Astrocyte (in vitro differentiated cells and primary cell): ENCODE measurements at regions not wholly inside any gene's neighbourhood (a gene's known extent, or its start where the extent isn't known, plus 50 kb on each side); places are given as distances from the start of the nearest gene placed in this dataset.
A peak's percentile ranks its signal among the peaks of the same experiment; 100 is the strongest.

Experiments used
- DNase-seq: peaks from one replicate; pipeline ENCODE4 v3.0.0-alpha.2; 2010; ENCODE audit warnings: low read depth
- FAIRE-seq: peaks from 2 replicates; lab custom pipeline; 2011; peaks lifted over from hg19 to GRCh38; lab: Jason Lieb, UNC
- H2AFZ ChIP-seq: 2 replicates; pipeline ENCODE4 v1.6.0; 2012; ENCODE audit warnings: low read depth, low read length, inconsistent platforms
- H3K27ac ChIP-seq: 2 replicates; pipeline ENCODE4 v1.5.1; 2011; ENCODE audit warnings: low read depth, low read length, inconsistent platforms
- H3K27me3 ChIP-seq: 2 replicates; pipeline ENCODE4 v1.6.0; 2011; ENCODE audit warnings: low read length, inconsistent platforms; ENCODE audit not compliant: insufficient read depth
- H3K36me3 ChIP-seq: 2 replicates; pipeline ENCODE4 v1.5.1; 2011; ENCODE audit warnings: low read length, inconsistent platforms; ENCODE audit not compliant: insufficient read depth
- H3K4me1 ChIP-seq: 2 replicates; pipeline ENCODE4 v1.5.1; 2011; ENCODE audit warnings: low read length, inconsistent platforms; ENCODE audit not compliant: insufficient read depth
- H3K4me2 ChIP-seq: 2 replicates; pipeline ENCODE4 v1.6.0; 2012; ENCODE audit warnings: low read length, inconsistent platforms
- H3K4me3 ChIP-seq: 2 replicates; pipeline ENCODE4 v1.5.1; 2011; ENCODE audit warnings: low read depth, mild to moderate bottlenecking, low read length, inconsistent platforms; ENCODE audit not compliant: insufficient read depth
- H3K79me2 ChIP-seq: 2 replicates; pipeline ENCODE4 v1.6.0; 2012; ENCODE audit warnings: mild to moderate bottlenecking, low read length, inconsistent platforms; ENCODE audit not compliant: insufficient read depth
- H3K9ac ChIP-seq: 2 replicates; pipeline ENCODE4 v1.6.0; 2012; ENCODE audit warnings: mild to moderate bottlenecking, low read length, inconsistent platforms
- H3K9me3 ChIP-seq: 2 replicates; pipeline ENCODE4 v1.5.1; 2012; ENCODE audit warnings: low read depth, mild to moderate bottlenecking, low read length, inconsistent platforms; ENCODE audit not compliant: insufficient read depth
- H4K20me1 ChIP-seq: 2 replicates; pipeline ENCODE4 v1.6.0; 2012; ENCODE audit warnings: low read length, inconsistent platforms; ENCODE audit not compliant: insufficient read depth
- H3K27ac Mint-ChIP-seq: one replicate; pipeline ENCODE4 v1.8.0; 2021; ENCODE audit warnings: mild to moderate bottlenecking, mixed read lengths; ENCODE audit not compliant: unreplicated experiment
- H3K27me3 Mint-ChIP-seq: one replicate; pipeline ENCODE4 v1.8.0; 2021; ENCODE audit warnings: low read depth, mixed read lengths; ENCODE audit not compliant: unreplicated experiment
- H3K36me3 Mint-ChIP-seq: one replicate; pipeline ENCODE4 v1.8.0; 2021; ENCODE audit warnings: low read depth, mixed read lengths; ENCODE audit not compliant: unreplicated experiment
- H3K4me1 Mint-ChIP-seq: one replicate; pipeline ENCODE4 v1.8.0; 2021; ENCODE audit warnings: low read depth, mixed read lengths; ENCODE audit not compliant: unreplicated experiment
- H3K4me3 Mint-ChIP-seq: one replicate; pipeline ENCODE4 v1.8.0; 2021; ENCODE audit warnings: mild to moderate bottlenecking, moderate library complexity, mixed read lengths; ENCODE audit not compliant: unreplicated experiment
- H3K9me3 Mint-ChIP-seq: one replicate; pipeline ENCODE4 v1.8.0; 2021; ENCODE audit warnings: mild to moderate bottlenecking, mixed read lengths; ENCODE audit not compliant: unreplicated experiment
- CTCF ChIP-seq: IDR thresholded peaks from 2 replicates; pipeline ENCODE4 v1.5.1; 2011; ENCODE audit warnings: low read depth, mild to moderate bottlenecking, inconsistent platforms, low read length, moderate library complexity; ENCODE audit not compliant: insufficient read depth
- EZH2 ChIP-seq: IDR thresholded peaks from 2 replicates; pipeline ENCODE4 v1.6.1; 2012; ENCODE audit warnings: mild to moderate bottlenecking, low read length, inconsistent platforms; ENCODE audit not compliant: insufficient read depth

GRCh38 chr16:47986031-47986430 is 169.8 kb downstream of the ABCC12 start:
- Histone ChIP-seq H2AFZ (no peak overlapping the region), H4K20me1 (no peaks in the 10 kb centered on the region), H3K9ac (no peak overlapping the region), H3K36me3 (no peaks in the 10 kb centered on the region), H3K27ac (no peak overlapping the region), H3K4me3 (no peak overlapping the region), H3K4me2 (no peak overlapping the region), H3K79me2 (no peaks in the 10 kb centered on the region), H3K9me3 (no peaks in the 10 kb centered on the region), H3K4me1 (no peaks in the 10 kb centered on the region), H3K27me3 (peaks cover 4% of the 10 kb centered on the region)
- Mint-ChIP-seq H3K4me1 (peaks cover 4% of the 10 kb centered on the region), H3K27ac (no peak overlapping the region), H3K9me3 (peaks cover 4% of the 10 kb centered on the region), H3K27me3 (peaks cover 8% of the 10 kb centered on the region), H3K4me3 (no peak overlapping the region), H3K36me3 (no peaks in the 10 kb centered on the region)
- FAIRE-seq (no peak), DNase-seq (no peak)
- TF ChIP-seq CTCF (no peak), EZH2 (no peak)

DNA sequence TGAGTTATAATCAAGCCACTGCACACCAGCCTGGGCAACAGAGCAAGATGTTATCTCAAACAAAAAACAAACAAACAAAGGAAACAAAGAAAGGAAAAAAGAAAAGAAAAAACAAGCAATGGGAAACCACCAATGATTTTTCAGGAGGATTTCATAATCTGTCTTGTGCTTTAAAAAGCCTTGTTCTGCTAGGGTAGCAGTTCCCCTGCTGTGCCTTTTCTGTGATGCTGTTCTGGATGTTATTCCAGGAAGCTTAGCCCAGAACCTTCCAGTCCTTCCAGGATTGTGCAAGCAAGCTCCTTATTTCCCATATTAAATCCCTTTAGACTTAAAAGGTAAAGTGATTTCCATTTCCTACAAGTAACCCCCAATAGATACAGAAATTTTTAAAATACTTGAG is 171.1 kb downstream of the ABCC12 start:
- no peaks in the 10 kb centered on the region for H3K79me2 ChIP-seq
- Mint-ChIP-seq H3K27ac (no peak overlapping the region), H3K4me3 (no peak overlapping the region), H3K36me3 (no peaks in the 10 kb centered on the region), H3K4me1 (peaks cover 4% of the 10 kb centered on the region), H3K9me3 (peaks cover 4% of the 10 kb centered on the region), H3K27me3 (peaks cover 13% of the 10 kb centered on the region)
- H3K36me3 ChIP-seq, result no peaks in the 10 kb centered on the region
- H3K27ac ChIP-seq, result no peak overlapping the region
- no peaks in the 10 kb centered on the region for H3K4me1 ChIP-seq
- H3K4me2 ChIP-seq, result no peak overlapping the region
- no peaks in the 10 kb centered on the region for H4K20me1 ChIP-seq
- H3K9ac ChIP-seq, result no peak overlapping the region
- FAIRE-seq (no peak), DNase-seq (no peak)
- no peak overlapping the region for H3K4me3 ChIP-seq
- no peaks in the 10 kb centered on the region for H3K9me3 ChIP-seq
- H3K27me3 ChIP-seq, result peaks cover 4% of the 10 kb centered on the region
- no peak overlapping the region for H2AFZ ChIP-seq
- TF ChIP-seq EZH2 (no peak), CTCF (no peak)

DNA sequence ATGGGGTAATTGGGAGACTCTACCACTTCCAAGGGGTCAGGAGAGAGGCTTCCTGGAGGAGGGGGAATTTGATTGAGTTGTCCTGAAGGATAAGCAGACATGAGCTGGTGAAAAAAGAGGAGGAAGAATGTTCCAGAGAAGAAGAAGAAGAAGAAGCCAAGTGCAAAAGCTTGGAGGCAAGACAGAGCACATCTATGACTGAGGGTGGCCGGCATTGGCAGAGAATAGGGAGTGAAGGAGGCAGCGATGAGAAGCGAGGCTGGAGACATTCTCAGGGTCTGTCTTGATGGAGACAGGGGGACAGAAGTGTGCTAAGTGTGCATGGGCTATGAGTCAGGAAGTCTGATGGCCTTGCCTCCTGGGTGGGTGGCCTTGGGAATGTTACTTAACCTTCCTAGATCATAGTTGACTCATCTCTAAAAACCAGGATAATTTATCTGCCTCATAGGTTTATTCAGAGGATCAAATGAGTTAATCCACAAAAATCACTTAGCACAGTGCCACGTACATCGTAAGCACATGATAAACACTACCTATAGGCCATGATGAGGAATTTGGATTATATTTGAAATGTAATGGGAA is 171.7 kb downstream of the ABCC12 start:
- Histone ChIP-seq H3K27ac (no peak overlapping the region), H3K4me1 (no peaks in the 10 kb centered on the region), H2AFZ (no peak overlapping the region), H3K79me2 (no peaks in the 10 kb centered on the region), H3K4me2 (no peak overlapping the region), H4K20me1 (no peaks in the 10 kb centered on the region), H3K9ac (no peak overlapping the region), H3K9me3 (no peaks in the 10 kb centered on the region), H3K27me3 (peaks cover 4% of the 10 kb centered on the region), H3K36me3 (no peaks in the 10 kb centered on the region), H3K4me3 (no peak overlapping the region)
- H3K9me3 Mint-ChIP-seq, result peaks cover 4% of the 10 kb centered on the region
- H3K27ac Mint-ChIP-seq, result no peak overlapping the region
- H3K36me3 Mint-ChIP-seq, result no peaks in the 10 kb centered on the region
- no peak for FAIRE-seq
- no peak for TF ChIP-seq CTCF
- no peak overlapping the region for H3K4me3 Mint-ChIP-seq
- DNase-seq, result peak; percentile 23
- H3K27me3 Mint-ChIP-seq, result peaks cover 13% of the 10 kb centered on the region
- H3K4me1 Mint-ChIP-seq, result peaks cover 4% of the 10 kb centered on the region
